ENCODE measurements at regions not wholly inside any gene's neighbourhood (a gene's known extent, or its start where the extent isn't known, plus 50 kb on each side); places are given as distances from the start of the nearest gene placed in this dataset.
"Not testable (repeated sequence)": the region's sequence is repeated elsewhere in the genome, so short reads cannot be mapped to it uniquely, and the experiment has no call there.

GRCh38 chr4:137738375-137738990 lies 206.2 kb upstream of the PCDH18 start:
- peaks cover 5% of the 10 kb centered on the region for H3K9me3 Mint-ChIP-seq
- no peaks in the 10 kb centered on the region for H3K36me3 Mint-ChIP-seq
- H3K4me1 Mint-ChIP-seq (ENCODE audit: unreplicated experiment), result peaks cover 9% of the 10 kb centered on the region
- no peak overlapping the region for H3K4me3 Mint-ChIP-seq
- no peaks in the 10 kb centered on the region for H3K27me3 Mint-ChIP-seq
- no peak for DNase-seq (ENCODE audit: extremely low spot score, unreplicated experiment)
- no peak for TF ChIP-seq CTCF (conservative IDR thresholded peaks at IDR 0.05)
- H3K27ac Mint-ChIP-seq, result no peak overlapping the region

GRCh38 chr4:137735561-137736104 lies 203.3 kb upstream of the PCDH18 start:
- no peak for TF ChIP-seq CTCF (conservative IDR thresholded peaks at IDR 0.05)
- Mint-ChIP-seq H3K4me3 (no peak overlapping the region), H3K27me3 (no peaks in the 10 kb centered on the region), H3K4me1 (ENCODE audit: unreplicated experiment) (peaks cover 9% of the 10 kb centered on the region), H3K9me3 (peaks cover 5% of the 10 kb centered on the region), H3K36me3 (peaks cover 3% of the 10 kb centered on the region), H3K27ac (no peak overlapping the region)
- DNase-seq (ENCODE audit: extremely low spot score, unreplicated experiment), result no peak

DNA sequence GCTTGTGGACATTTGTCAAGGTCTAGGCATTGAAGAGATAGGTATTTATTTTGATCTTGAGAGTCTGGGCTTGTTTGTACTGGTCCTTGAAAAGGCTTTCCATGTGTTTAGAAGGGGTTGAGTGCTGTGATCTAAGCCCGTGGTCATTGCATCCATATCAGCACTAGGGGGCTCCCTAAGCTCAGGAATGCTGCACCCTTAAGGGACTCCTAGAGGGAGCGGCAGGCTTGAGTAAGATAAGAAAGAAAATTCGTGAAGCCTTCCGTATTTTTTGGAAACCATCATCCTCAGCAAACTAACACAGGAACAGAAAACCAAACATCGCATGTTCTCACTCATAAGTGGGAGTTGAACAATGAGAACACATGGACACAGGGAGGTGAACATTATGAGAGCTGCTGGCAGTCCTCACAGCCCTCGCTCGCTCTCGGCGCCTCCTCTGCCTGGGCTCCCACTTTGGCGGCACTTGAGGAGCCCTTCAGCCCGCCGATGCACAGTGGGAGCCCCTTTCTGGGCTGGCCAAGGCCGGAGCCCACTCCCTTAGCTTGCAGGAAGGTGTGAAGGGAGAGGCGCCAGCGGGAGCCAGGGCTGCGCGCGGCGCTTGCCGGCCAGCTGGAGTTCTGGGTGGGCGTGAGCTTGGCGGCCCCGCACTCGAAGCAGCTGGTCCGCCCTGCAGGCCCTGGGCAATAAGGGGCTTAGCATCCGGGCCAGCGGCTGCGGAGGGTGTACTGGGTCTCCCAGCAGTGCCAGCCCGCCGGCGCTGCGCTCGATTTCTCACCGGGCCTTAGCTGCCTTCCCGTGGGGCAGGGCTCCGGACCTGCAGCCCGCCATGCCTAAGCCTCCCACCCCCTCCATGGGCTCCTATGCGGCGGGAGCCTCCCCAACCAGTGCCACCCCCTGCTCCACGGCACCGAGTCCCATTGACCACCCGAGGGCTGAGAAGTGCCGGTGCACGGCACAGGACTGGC lies 201.2 kb upstream of the PCDH18 start:
- H3K36me3 Mint-ChIP-seq; H3K27ac Mint-ChIP-seq; H3K4me1 Mint-ChIP-seq (ENCODE audit: unreplicated experiment); H3K27me3 Mint-ChIP-seq; DNase-seq (ENCODE audit: extremely low spot score, unreplicated experiment); H3K4me3 Mint-ChIP-seq: not testable (repeated sequence)
- peak; percentile 51 for TF ChIP-seq CTCF (conservative IDR thresholded peaks at IDR 0.05)
- peaks cover 10% of the 10 kb centered on the region for H3K9me3 Mint-ChIP-seq

- no peak overlapping the region for H3K27ac Mint-ChIP-seq
- no peak overlapping the region for H3K4me3 Mint-ChIP-seq
- no peak for TF ChIP-seq CTCF (conservative IDR thresholded peaks at IDR 0.05)
- H3K27me3 Mint-ChIP-seq, result no peaks in the 10 kb centered on the region
- no peak for DNase-seq (ENCODE audit: extremely low spot score, unreplicated experiment)
- no peaks in the 10 kb centered on the region for H3K36me3 Mint-ChIP-seq
- H3K4me1 Mint-ChIP-seq (ENCODE audit: unreplicated experiment), result peaks cover 4% of the 10 kb centered on the region
- H3K9me3 Mint-ChIP-seq, result no peaks in the 10 kb centered on the region
These were observed 190.6 kb upstream of the PCDH18 start for GRCh38 chr4:137722910-137723309.

DNA sequence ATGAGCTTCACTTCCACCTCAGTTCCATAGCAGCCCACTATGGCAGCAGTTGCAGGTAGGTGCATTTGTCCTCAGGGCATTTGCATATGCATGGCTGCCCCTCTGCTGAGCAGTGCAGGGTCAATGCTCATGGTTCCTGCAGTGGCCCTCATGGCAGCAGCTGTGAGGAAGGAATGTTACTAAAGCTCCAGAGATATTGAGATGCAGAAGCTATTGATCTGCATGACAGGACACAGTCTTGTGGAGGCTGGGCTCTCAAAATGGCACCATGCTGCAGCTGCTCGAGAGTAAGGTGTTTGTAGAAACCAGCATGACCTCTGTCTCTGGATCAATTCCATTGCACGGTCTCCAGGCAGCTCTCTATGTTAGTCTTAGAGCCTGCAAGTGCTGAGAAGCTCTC lies 179.2 kb upstream of the PCDH18 start:
- no peak for DNase-seq (ENCODE audit: extremely low spot score, unreplicated experiment)
- Mint-ChIP-seq H3K4me3 (no peak overlapping the region), H3K4me1 (ENCODE audit: unreplicated experiment) (no peaks in the 10 kb centered on the region), H3K27me3 (no peaks in the 10 kb centered on the region), H3K27ac (no peak overlapping the region), H3K9me3 (peaks cover under 1% of the 10 kb centered on the region), H3K36me3 (no peaks in the 10 kb centered on the region)
- no peak for TF ChIP-seq CTCF (conservative IDR thresholded peaks at IDR 0.05)

Data from type B pancreatic cell (in vitro differentiated cells).